ENCODE measurements at regions not wholly inside any gene's neighbourhood (a gene's known extent, or its start where the extent isn't known, plus 50 kb on each side); places are given as distances from the start of the nearest gene placed in this dataset.
"Not testable (repeated sequence)": the region's sequence is repeated elsewhere in the genome, so short reads cannot be mapped to it uniquely, and the experiment has no call there.

DNA sequence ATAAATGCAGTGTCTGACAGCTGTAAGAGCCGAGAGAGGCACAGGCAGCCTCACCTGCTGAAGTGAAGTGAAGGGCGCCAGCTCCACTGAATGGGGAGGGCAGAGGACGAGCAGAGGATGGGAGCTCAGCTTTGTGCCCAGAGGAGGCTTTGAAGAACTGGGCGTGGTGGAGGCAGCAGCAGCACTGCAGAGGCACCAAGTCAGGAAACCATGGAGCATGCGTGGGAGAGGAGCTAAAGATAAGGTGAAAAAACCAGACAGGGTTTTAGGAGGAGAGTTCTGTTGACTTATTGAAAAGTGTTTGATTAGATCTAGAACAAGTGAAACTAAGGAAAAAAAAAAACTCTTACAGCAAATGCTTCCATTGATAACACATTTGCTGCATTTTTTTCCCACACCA, 216.4 kb downstream of the CXCL12 start:
- DNase-seq, result no peak

DNA sequence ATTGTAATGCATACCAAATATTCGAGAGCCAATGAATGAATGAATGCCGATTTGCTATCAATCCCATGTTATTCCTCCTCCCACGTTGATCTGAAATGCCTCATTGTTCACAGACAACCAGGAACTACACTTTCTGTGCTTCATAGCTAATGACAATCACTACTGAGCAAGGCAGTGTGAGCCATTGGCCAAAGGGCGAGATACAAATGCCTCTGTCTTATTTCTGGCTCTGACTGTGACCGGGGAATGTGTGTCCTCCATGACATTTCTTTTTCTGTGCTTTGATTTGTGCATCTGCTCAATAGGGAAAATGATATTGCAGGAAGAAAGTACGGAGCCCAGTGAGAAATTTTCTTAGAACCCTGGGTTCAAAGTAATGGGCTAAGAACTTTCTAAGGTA, 217.1 kb downstream of the CXCL12 start:
- no peak for DNase-seq

DNA sequence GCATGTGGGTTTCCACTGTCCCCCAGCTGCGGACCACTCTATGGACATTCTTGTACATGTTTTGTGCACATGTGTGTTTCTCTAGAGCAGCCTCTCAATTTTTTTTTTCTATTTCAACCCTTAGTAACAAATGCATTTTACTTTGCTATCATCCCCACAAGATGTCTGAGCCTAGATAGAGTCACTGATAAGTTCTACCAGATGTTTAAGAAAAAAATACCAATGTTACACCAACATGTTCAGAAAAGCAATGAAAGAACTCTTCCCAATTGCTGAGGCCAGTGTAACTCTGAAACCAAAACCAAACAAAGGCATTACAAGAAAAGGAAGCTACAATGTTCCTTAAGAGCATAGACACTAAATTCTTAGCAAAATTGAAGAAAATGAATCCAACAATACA, 218.5 kb downstream of the CXCL12 start:
- DNase-seq, result no peak

DNA sequence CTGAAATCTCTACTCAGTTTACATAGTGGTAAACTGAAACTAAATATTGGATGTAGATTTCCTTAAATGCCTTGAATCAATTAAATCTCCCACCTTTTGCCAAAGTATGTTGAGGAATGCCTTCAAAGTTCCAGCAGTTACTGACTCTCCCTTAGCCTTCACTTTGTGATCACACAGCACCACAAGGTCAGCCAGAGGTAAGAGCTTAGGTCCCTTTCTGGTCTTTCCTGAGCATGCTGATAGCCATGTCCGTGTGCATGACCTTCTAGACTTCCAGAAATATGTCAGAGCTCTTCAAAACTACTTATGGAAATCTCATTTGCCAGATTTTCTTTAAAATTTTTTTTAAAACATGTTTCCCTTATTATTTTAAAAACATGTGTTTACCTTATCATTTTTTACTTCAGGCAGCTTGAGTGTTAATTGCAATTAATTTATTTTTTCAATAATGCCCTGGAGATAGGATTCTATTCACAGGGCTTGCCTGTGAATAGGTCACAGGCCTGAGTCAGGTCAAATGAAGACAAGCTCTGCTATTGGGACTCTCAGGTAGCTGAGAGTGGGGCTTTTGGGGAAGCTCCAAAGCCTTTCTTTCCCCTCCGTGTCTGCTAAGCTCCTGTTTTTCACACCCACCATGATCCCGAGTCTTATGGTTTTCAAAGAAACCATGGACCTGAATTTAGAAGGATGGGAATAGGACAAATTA, 220.5 kb downstream of the CXCL12 start:
- no peak for DNase-seq

DNA sequence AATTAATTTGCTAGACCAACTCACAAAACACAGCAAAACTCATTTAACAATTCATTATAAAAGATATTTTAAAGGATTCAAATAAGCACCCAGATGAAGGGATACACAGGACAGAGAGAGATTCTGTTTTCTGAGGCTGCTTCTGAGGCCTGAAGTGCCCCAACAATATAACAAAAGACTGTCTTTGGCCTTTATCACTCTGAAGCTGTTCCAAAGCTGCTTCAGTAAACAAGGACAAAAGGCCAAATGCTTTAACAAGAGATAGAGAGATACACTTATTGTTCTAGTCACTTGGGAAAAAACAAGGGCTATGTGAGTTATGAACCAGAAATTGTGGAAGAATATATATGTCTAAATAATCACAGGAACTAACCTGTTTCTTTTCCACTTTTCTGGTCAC, 223.7 kb downstream of the CXCL12 start:
- DNase-seq, result no peak

DNA sequence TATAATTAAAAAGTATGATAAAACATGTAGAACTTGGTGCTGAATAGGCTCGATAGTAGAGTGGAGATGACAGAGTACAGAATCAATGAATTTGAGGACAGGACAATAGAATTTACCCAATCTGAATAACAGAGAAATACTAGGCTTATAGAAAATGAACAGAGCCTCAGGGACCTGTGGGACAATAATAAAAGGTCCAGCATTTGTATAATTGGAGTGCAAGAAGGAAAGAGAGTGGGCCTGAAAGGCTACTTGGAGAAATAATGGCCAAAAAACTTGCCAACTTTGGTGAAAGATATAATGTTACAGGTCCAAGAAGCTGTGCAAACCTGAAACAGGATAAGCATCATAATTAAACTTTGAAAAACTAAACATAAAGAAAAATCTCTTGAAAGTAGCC, 227.3 kb downstream of the CXCL12 start:
- DNase-seq, result no peak

DNA sequence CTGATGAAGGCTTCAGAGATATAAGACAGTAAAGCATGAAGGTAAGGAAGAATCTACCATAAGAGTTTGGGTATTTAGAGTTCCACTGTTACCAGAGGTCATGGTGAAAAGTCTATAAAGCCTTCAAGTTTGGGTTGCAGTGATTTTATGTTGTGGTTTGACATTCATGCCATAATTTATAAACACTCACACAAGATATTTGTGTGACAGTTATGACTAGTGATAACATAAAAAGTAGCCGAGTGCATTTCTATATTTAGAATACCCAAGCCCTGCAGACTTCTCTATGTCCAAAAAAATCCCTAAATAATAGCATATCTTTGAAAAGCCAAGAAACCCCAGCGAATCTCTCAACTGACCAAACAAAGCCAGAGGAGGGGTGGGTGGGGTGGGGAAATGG, 229.9 kb downstream of the CXCL12 start:
- no peak for DNase-seq

DNA sequence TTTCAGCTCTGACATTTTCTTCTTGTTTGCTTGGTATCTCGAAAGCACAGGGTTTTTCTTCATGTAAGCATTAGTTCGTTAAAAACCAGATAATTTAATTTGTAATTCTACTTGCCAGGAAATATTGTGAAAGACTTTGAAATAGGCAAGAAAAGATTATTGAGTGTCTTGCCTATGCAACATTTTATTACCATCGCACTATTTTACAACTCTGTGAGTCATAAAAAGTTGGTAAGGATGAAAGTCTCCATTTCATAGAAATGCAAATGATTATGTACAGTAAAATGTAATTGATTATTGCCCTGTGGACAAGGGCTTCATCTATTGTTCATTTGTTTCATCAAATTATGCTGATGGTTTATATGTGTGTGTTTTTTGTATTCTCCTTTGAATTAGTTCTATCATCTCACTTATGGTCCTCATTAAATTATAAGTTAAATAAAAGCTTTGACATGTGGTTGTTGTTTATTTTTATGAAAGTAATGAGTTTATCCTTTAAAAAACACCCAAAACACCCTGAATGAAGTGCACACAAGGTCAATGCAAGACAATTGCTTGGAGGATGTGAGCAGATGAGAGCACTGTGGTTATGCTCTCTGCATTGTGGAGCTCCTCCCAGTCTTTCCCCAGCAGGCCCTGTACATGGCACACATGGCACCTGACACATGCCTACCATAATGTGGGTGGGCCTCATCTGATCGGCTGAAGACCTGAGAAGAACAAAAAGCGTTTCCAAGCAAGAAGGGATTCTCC, 230.8 kb downstream of the CXCL12 start:
- no peak for DNase-seq

DNA sequence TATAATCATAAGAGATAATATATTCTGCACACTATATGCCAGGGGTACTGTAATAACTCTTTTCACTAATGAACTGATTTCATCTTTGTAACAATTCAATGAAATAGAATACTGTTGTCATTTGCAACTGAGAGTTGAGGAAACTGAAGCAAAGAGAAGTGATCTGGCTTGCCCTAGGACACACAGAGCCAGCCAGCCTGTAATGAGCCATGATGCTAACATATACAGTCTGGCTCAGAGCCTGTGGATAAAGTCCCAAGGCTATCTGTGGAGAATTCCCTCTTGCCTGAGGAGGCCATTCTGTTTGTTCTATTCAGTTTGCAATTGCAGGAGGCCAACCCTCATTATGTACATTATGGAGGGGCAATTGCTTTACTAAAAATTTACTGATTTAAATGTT, 241.3 kb downstream of the CXCL12 start:
- no peak for DNase-seq

DNA sequence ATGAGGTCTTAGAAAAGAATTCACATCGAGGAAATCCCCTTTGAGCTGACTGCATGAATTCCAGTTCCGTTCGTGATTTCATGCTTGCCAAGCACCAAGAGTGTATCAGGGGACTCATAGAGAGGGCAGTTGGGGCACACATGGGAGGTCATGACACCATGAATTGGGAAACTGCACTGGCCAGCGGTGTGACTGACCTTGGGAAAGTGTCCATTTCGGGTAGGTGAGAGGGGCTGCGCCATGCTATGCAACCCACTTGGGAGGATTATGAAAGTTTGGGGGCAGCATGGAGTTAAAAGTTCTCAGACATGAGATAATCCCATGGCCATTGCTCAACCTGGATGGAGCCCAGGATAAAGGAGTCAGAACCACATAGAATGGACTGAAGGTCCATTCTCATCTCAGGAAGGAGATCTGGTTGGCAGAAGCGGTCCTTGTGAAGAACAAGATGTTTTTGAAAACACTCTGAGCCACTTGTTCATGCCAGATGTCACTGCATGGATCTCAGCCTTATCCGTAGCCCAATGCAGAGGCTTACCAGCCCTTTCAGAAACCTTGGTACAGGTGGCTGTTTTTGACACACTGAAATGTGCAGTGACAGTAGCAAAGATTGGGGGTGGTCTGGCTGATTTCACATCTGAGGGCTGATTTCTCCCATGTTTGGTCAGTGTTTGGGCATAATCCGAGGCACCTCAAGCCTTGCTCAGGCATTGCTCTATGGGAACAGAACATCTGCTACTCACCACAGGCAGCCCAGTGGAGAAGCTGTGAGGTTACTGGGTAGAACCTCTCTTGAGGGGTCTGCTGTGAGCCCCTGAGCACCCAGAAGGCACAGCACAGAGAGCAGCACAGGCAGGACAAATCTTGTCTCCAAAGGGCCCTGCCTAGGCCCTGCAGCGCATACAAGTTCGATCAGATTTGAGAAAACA, 252.3 kb downstream of the CXCL12 start:
- no peak for DNase-seq

DNA sequence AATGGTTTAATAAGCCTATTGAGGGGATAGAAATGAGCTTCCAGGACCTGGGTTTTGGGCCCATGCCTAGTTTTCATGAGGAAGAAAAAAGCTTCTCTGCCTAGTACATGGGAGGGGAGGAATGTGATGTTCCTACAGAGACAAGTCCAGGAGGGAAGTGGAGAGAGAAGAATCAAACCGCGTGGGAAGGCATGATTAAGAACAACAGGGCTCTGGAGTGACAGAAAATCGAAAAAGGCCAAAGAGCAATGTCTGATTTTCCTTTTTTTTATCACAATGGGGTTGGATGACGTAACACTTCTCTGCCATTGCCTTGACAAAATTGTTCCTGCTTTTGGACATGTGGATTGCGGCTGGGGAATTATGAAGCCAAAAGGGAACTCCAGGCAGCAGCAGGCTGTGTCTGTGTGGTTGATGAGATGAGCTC, 258.6 kb downstream of the CXCL12 start:
- no peak for DNase-seq

DNA sequence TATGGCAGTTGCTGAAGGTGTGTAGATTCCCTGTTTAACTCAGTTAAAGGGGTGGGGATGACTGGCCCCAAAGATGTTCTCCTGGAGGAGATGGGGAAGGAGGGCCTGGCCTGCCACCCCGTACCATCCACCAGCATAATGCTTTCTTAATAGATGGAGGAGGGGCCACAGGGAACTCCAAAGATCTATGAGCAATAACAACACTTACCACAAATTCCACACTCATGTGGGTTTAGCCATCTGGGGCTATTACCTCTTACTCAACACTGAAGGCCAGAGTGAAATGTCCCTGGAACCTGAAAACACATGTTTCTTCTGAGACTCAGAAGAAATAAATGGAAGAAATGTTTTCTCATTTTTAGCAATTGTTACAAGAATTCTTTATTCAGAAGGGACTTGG, 259.0 kb downstream of the CXCL12 start:
- DNase-seq, result no peak

DNA sequence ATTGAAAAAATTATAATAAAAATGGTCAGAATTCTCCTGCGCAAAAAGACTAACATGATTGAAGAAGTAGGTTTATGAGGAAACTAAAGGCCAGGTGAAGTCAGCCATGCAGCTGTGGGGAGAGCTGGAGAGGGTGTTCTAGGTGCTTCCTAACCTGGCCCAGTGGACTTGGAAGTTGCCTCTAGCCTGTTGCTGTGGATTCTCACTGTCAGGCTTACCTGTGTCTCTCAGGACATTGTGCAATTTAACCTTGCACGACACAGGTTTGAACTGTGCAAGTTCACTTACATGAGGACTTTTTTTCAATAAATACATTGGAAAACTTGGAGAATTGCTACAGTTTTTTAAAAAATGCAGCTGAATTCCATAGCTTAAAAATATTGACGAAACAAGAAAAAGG, 266.4 kb downstream of the CXCL12 start:
- no peak for DNase-seq

DNA sequence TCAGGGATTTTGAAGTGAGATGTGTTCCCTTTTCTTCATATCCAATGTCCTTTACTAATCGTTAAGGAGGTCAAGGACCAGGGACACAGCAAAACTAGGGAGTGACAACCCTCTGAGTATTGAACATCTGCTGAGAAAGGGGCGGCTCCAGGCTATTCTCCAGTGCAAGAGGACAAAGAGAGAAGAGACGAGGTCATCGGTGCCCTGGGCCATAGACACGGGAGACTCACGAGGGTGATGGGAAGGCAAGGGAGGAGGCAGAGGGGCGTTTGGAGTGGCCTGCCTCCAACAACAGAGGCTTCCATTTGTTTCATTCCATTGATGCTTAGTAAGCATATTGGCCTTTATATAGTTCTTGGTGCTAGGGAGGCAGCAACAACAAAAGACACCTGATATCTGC, 268.4 kb downstream of the CXCL12 start:
- no peak for DNase-seq

DNA sequence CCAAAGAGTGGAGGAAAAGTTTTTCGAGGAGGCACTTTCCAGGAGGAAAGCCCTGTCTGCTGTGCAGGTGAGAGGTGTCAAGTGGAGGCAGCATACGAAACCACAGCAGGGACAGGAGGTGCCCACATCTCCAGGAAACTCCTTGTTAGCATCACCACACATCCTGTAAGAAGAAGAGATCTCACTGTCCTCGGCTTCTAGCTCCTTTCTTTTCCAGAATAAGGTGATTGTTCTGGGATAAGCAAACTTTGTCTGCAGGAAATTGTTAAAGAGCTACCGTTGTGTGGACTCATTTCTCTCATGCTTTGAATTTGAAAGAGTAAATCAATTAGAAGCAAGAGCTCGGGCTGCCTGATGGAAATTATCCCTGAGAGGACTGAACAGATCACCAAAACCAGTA, 269.4 kb downstream of the CXCL12 start:
- DNase-seq, result no peak

DNA sequence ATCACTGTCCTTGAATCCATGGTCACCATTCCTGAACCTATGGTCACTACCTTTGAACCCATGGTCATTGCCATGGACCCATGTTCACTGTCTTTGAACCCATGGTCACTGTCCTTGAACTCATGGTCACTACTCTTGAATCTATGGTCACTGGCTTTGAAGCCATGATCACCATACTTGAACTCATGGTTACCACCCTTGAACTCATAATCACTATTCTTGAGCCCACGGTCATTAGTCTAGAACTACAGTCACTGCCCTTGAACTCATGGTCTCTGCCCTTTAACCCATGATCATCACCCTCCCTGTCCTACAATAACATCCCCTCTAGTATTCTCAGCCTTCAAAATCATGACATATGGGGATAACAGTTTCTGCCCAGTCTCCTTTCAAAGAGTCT, 270.5 kb downstream of the CXCL12 start:
- no peak for DNase-seq

DNA sequence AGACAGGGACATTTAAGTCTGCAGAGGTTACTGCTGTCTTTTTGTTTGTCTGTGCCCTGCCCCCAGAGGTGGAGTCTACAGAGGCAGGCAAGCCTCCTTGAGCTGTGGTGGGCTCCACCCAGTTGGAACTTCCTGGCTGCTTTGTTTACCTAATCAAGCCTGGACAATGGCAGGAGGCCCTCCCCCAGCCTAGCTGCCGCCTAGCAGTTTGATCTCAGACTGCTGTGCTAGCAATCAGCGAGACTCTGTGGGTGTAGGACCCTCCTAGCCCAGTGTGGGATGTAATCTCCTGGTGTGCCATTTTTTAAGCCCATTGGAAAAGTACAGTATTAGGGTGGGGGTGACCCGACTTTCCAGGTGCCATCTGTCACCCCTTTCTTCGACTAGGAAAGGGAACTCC, 272.6 kb downstream of the CXCL12 start:
- DNase-seq, result not testable (repeated sequence)

DNA sequence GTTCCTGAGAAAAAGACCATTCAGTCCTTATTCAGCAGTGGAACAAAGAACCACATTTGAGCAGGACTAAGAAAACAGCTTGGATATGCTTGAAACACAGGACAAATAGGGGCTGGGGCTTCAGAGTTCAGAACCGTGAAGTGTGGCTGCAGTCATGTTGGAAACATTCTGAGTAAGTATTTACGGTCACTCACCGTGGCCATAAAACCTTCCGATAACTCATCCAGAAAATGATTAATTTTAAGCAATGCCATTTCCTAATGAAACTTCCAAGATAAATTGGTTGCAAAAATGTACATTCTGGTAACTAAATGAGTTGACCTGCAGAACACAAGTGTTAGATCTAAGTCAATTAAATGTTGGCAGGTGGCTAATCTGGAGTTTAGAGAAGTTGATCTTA, 279.2 kb downstream of the CXCL12 start:
- DNase-seq, result no peak

DNA sequence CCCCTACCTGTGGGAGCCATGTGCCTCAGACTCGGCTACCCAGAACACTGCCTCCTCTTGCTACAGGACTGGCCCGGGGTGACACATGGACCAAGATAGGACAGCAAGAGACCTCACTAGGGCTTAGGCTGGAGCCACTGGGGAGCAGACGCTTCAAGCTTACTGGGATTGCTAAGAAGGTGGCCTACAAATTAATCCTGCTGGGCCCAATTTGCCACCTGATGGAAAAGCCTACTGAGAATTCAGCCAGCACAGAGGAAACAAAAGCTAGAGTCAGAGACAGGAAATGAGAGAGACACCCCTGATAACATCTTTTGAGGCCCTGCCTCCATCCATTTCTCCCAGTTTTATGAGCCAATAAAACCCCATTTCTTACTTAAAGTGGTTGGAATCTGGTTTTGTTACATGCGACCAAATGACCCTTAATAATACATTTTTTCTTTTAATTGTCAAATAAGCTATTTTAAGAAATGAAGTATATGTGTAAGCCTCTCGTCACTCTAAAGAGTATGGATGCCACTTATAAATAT, 282.1 kb downstream of the CXCL12 start:
- no peak for DNase-seq

DNA sequence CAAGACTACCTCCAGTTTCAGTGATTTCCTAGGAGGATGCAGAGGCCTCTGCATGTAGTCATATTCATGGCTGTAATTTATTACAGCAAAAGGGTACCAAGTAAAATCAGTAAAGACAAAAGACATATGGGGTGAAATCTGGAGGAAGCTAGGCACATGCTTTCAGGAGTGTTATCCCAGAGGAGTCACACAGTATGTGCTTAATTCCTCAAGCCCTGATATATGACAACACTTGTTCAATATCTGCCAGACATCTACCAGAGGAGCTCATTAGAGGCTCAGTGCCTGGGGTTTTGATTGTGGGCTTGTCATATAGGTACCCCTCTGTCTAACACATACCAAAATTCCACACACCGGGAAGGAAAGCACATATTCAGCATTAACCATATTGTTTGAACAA, 283.8 kb downstream of the CXCL12 start:
- DNase-seq, result no peak

DNA sequence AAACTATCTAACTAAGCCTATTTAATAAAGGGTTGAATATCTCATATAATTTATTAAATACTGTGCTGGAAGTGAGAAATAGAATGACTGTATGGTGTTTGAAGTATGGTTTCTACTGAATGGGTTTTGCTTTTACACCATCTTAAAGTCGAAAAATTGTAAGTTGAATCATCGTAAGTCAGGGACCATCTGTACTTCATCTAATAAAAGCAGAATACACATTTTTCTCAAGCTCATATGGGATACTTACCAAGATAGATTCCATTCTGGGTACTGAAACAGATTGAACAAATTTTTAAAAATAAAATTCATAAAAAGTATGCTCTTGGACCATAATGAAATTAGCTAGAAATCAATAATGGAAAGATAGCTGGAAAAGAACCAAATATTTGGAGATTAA, 285.4 kb downstream of the CXCL12 start:
- no peak for DNase-seq

DNA sequence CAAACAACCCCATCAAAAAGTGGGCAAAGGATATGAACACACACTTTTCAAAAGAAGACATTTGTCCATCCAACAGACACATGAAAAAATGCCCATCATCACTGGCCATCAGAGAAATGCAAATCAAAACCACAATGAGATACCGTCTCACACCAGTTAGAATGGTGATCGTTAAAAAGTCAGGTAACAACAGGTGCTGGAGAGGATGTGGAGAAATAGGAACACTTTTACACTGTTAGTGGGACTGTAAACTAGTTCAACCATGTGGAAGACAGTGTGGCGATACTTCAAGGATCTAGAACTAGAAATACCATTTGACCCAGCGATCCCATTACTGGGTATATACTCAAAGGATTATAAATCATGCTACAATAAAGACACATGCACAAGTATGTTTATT, 288.7 kb downstream of the CXCL12 start:
- not testable (repeated sequence) for DNase-seq

DNA sequence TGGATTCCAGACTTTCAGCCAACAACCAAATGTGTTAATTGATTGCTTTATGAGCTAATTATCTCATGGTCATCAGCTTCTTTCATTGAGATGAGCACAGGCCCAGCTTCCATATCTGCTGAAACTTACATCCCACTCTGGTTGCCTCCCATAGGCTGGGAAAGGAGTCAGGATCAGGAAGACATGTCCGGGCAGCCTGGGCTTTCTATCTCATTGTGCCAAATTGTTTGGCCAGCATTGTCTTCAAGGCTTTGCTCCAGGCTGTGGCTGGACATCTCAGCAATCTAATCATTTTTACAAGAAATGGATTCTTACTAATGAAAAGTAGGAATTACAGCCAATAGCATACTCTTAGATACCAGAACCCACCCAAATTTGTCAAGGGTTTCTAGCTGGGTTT, 295.2 kb downstream of the CXCL12 start:
- DNase-seq, result no peak
